ENCODE measurements at regions not wholly inside any gene's neighbourhood (a gene's known extent, or its start where the extent isn't known, plus 50 kb on each side); places are given as distances from the start of the nearest gene placed in this dataset.

GRCh38 chr12:46493150-46493833 lies 120.7 kb upstream of the SLC38A2 start:
- DNase-seq (no peak), ATAC-seq (ENCODE audit: low read depth) (no peak)
- Mint-ChIP-seq H3K9me3 (no peaks in the 10 kb centered on the region), H3K27ac (no peak overlapping the region), H3K36me3 (ENCODE audit: low read depth) (no peaks in the 10 kb centered on the region), H3K27me3 (no peaks in the 10 kb centered on the region), H3K4me1 (peaks cover 5% of the 10 kb centered on the region), H3K4me3 (no peak overlapping the region)
- TF ChIP-seq CTCF (IDR thresholded peaks at IDR 0.05) = no peak
- ChIA-PET POLR2A (interaction anchor here (0.6 kb wide), 1 partner anchor 100 kb away, joined by 5 read pairs; no protein-coding TSS in a partner anchor), CTCF (no interaction called here)
- intact Hi-C loops (cut with micrococcal nuclease) = no loop called here

- no peaks in the 10 kb centered on the region for H3K36me3 Mint-ChIP-seq (ENCODE audit: low read depth)
- H3K4me1 Mint-ChIP-seq = peaks cover 7% of the 10 kb centered on the region
- no peaks in the 10 kb centered on the region for H3K9me3 Mint-ChIP-seq
- DNase-seq (no peak), ATAC-seq (ENCODE audit: low read depth) (no peak)
- ChIA-PET CTCF (no interaction called here), POLR2A (no interaction called here)
- H3K27ac Mint-ChIP-seq = no peak overlapping the region
- H3K4me3 Mint-ChIP-seq = no peak overlapping the region
- intact Hi-C loops (cut with micrococcal nuclease) = no loop called here
- no peak for TF ChIP-seq CTCF (IDR thresholded peaks at IDR 0.05)
- no peaks in the 10 kb centered on the region for H3K27me3 Mint-ChIP-seq
Measured at GRCh38 chr12:46492471-46493085, 120.0 kb upstream of the SLC38A2 start.

- CTCF ChIA-PET = no interaction called here
- Mint-ChIP-seq H3K36me3 (ENCODE audit: low read depth) (no peaks in the 10 kb centered on the region), H3K27ac (no peak overlapping the region)
Measured at GRCh38 chr12:46491548-46491947, 119.0 kb upstream of the SLC38A2 start.

GRCh38 chr12:46490635-46491034 lies 118.1 kb upstream of the SLC38A2 start:
- no peak for ATAC-seq (ENCODE audit: low read depth)
- no peak overlapping the region for H3K4me3 Mint-ChIP-seq
- no peaks in the 10 kb centered on the region for H3K27me3 Mint-ChIP-seq
- intact Hi-C loops (cut with micrococcal nuclease) = no loop called here
- H3K27ac Mint-ChIP-seq = no peak overlapping the region
- POLR2A ChIA-PET = no interaction called here
- DNase-seq = no peak
- TF ChIP-seq CTCF (IDR thresholded peaks at IDR 0.05) = no peak
- no peaks in the 10 kb centered on the region for H3K9me3 Mint-ChIP-seq
- CTCF ChIA-PET = no interaction called here
- H3K36me3 Mint-ChIP-seq (ENCODE audit: low read depth) = no peaks in the 10 kb centered on the region
- peaks cover 7% of the 10 kb centered on the region for H3K4me1 Mint-ChIP-seq

More at GRCh38 chr12:46491548-46491947, 119.0 kb upstream of the SLC38A2 start:
- H3K9me3 Mint-ChIP-seq = no peaks in the 10 kb centered on the region
- ATAC-seq (ENCODE audit: low read depth) (no peak), DNase-seq (no peak)
- H3K4me1 Mint-ChIP-seq = peaks cover 7% of the 10 kb centered on the region
- POLR2A ChIA-PET = no interaction called here
- H3K4me3 Mint-ChIP-seq = no peak overlapping the region
- TF ChIP-seq CTCF (IDR thresholded peaks at IDR 0.05) = no peak
- H3K27me3 Mint-ChIP-seq = no peaks in the 10 kb centered on the region
- intact Hi-C loops (cut with micrococcal nuclease) = no loop called here

- no peaks in the 10 kb centered on the region for H3K9me3 Mint-ChIP-seq
- H3K36me3 Mint-ChIP-seq (ENCODE audit: low read depth) = no peaks in the 10 kb centered on the region
- TF ChIP-seq CTCF (IDR thresholded peaks at IDR 0.05) = no peak
- DNase-seq (no peak), ATAC-seq (ENCODE audit: low read depth) (no peak)
- H3K27ac Mint-ChIP-seq = no peak overlapping the region
- POLR2A ChIA-PET = no interaction called here
- intact Hi-C loops (cut with micrococcal nuclease) = no loop called here
- no peak overlapping the region for H3K4me3 Mint-ChIP-seq
- H3K27me3 Mint-ChIP-seq = no peaks in the 10 kb centered on the region
- CTCF ChIA-PET = no interaction called here
- peaks cover 10% of the 10 kb centered on the region for H3K4me1 Mint-ChIP-seq
Measured at GRCh38 chr12:46489951-46490388, 117.4 kb upstream of the SLC38A2 start.
